ENCODE measurements at regions not wholly inside any gene's neighbourhood (a gene's known extent, or its start where the extent isn't known, plus 50 kb on each side); places are given as distances from the start of the nearest gene placed in this dataset.

DNA sequence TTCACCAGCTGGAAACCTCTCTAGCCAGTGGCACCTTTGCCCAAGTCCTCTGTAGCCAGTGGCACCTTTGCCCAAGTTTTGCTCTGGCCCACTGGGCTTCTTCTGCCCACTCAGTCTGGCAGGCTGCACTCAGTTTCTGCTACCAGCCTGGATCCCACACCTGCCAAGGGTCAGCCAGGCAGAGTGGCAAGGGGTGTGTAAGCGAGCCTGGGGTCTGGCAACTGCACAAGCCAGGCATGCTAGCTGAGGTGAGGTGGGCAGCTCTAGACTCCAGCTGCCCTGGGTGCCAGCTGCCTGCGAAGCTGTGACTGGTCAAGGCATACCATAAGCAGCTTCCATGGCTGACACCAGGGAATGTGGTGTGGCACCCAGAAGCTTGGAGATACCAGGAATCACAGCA, 233.1 kb upstream of the DKK2 start:
- TF ChIP-seq, protein P1, sequence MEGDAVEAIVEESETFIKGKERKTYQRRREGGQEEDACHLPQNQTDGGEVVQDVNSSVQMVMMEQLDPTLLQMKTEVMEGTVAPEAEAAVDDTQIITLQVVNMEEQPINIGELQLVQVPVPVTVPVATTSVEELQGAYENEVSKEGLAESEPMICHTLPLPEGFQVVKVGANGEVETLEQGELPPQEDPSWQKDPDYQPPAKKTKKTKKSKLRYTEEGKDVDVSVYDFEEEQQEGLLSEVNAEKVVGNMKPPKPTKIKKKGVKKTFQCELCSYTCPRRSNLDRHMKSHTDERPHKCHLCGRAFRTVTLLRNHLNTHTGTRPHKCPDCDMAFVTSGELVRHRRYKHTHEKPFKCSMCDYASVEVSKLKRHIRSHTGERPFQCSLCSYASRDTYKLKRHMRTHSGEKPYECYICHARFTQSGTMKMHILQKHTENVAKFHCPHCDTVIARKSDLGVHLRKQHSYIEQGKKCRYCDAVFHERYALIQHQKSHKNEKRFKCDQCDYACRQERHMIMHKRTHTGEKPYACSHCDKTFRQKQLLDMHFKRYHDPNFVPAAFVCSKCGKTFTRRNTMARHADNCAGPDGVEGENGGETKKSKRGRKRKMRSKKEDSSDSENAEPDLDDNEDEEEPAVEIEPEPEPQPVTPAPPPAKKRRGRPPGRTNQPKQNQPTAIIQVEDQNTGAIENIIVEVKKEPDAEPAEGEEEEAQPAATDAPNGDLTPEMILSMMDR (IDR thresholded peaks at IDR 0.05; ENCODE audit: extremely low read depth in 1 of 2, insufficient read depth in 1 of 2, low read depth in 1 of 2, low read length in 2 of 2): no peak
- no peak for TF ChIP-seq EZH2 (IDR thresholded peaks at IDR 0.05; ENCODE audit: borderline replicate concordance, low read depth, low read length, severe bottlenecking)
- TF ChIP-seq, protein P2, sequence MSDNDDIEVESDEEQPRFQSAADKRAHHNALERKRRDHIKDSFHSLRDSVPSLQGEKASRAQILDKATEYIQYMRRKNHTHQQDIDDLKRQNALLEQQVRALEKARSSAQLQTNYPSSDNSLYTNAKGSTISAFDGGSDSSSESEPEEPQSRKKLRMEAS (IDR thresholded peaks at IDR 0.05; ENCODE audit: insufficient read depth, insufficient read length): no peak
